ENCODE measurements at regions not wholly inside any gene's neighbourhood (a gene's known extent, or its start where the extent isn't known, plus 50 kb on each side); places are given as distances from the start of the nearest gene placed in this dataset.

GRCh38 chr10:108393089-108393488 lies 1228.6 kb upstream of the SORCS1 start:
- TF ChIP-seq CTCF (IDR thresholded peaks at IDR 0.05) (no peak), POLR2A (IDR thresholded peaks at IDR 0.05) (no peak)

All from uterus (tissue), 2 donors.